ENCODE measurements at regions not wholly inside any gene's neighbourhood (a gene's known extent, or its start where the extent isn't known, plus 50 kb on each side); places are given as distances from the start of the nearest gene placed in this dataset.
A peak's percentile ranks its signal among the peaks of the same experiment; 100 is the strongest.

- DNase-seq (ENCODE audit: low spot score), result no peak
- WGBS, result 95% methylated on average over 3 of the region's 3 CpGs
- peaks cover 0 to 17% (median 14%) of the 10 kb centered on the region in 4 donors for H3K4me1 ChIP-seq (ENCODE audit: control insufficient read depth in 4 of 4, insufficient read depth in 4 of 4, low read length in 3 of 4)
- H3K36me3 ChIP-seq (ENCODE audit: control insufficient read depth in 4 of 4, insufficient read depth in 3 of 4, low read depth in 1 of 4, low read length in 3 of 4), result no peaks in the 10 kb centered on the region
- H3K9ac ChIP-seq (ENCODE audit: low read depth in 1 of 2, low read length in 2 of 2), result no peak overlapping the region
- H3K27ac ChIP-seq (ENCODE audit: low read depth in 1 of 2, low read length in 2 of 2), result no peak overlapping the region
- TF ChIP-seq GABPA (IDR thresholded peaks at IDR 0.05 in 1 of 2, conservative IDR thresholded peaks at IDR 0.05 in 1 of 2) (no peak), HNF4G (IDR thresholded peaks at IDR 0.05) (no peak), FOXA2 (IDR thresholded peaks at IDR 0.05) (no peak), ATF3 (IDR thresholded peaks at IDR 0.05) (no peak), SP1 (IDR thresholded peaks at IDR 0.05) (no peak), RAD21 (IDR thresholded peaks at IDR 0.05) (no peak)
- H3K9me3 ChIP-seq (ENCODE audit: control insufficient read depth in 4 of 4, low read length in 3 of 4), result no peaks in the 10 kb centered on the region
- H3K27me3 ChIP-seq (ENCODE audit: control insufficient read depth in 4 of 4, insufficient read depth in 4 of 4, low read length in 3 of 4), result no peaks in the 10 kb centered on the region
- no peak overlapping the region for H3K4me3 ChIP-seq (ENCODE audit: low read depth in 1 of 3, low read length in 3 of 3)
These were observed 658.4 kb upstream of the NECTIN3 start for GRCh38 chr3:110413266-110413665.

DNA sequence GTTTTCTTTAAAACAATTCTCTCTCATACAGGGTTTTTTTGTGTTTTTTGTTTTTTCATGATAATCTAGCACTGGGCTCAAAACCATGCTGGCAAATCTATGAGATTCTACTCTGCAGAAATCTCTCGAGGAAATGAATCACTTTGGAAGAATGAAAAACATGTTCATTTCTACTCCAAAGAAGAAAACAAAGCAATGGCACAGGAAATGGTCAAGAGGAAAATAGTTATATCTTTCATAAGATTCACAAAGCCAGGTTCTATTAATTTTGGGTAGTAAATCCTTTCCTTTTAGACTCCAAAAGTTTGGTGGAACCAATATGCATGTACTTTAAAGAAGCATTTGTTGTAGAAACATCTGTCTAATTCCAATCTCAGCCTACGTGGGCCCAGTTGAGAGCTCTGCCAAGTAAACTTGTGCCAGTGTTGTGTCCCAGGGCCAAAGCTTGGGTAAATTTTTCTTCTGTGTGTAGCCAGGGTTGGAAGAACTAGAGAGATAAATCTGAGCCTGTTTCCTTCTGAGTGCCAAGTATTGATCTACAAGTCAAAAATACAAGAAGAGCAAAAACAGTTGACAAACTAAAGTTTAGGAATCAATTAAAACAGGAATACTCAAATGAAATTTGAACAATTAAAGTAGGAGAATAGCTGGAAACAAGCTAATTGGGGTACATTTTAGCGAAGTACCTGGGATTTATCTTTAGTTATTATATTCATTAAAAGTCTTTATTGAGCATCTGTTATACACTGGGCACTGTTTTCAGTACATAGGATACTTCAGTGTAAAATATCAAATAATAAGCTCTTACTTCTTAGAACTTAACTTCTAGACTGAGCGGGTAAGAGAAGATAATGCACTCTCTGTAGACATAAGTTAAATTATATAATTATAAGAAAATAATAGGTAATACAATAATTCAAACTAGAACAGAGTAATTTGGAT is 657.5 kb upstream of the NECTIN3 start:
- Histone ChIP-seq H3K9me3 (ENCODE audit: control insufficient read depth in 4 of 4, low read length in 3 of 4) (no peaks in the 10 kb centered on the region), H3K36me3 (ENCODE audit: control insufficient read depth in 4 of 4, insufficient read depth in 3 of 4, low read depth in 1 of 4, low read length in 3 of 4) (no peaks in the 10 kb centered on the region), H3K27ac (ENCODE audit: low read depth in 1 of 2, low read length in 2 of 2) (no peak overlapping the region), H3K9ac (ENCODE audit: low read depth in 1 of 2, low read length in 2 of 2) (no peak overlapping the region), H3K27me3 (ENCODE audit: control insufficient read depth in 4 of 4, insufficient read depth in 4 of 4, low read length in 3 of 4) (no peaks in the 10 kb centered on the region), H3K4me3 (ENCODE audit: low read depth in 1 of 3, low read length in 3 of 3) (no peak overlapping the region), H3K4me1 (ENCODE audit: control insufficient read depth in 4 of 4, insufficient read depth in 4 of 4, low read length in 3 of 4) (peaks cover 0 to 17% (median 14%) of the 10 kb centered on the region in 4 donors)
- TF ChIP-seq HNF4A (conservative IDR thresholded peaks at IDR 0.05), result peak; percentile 56 to 79
- peak in 1 of 2 donors; percentile 30 for TF ChIP-seq EGR1 (IDR thresholded peaks at IDR 0.05; ENCODE audit: low read depth in 2 of 2)
- no peak for TF ChIP-seq NR2F2 (IDR thresholded peaks at IDR 0.05)
- no peak for TF ChIP-seq FOXA1 (IDR thresholded peaks at IDR 0.05)
- peak; percentile 45 for TF ChIP-seq YY1 (IDR thresholded peaks at IDR 0.05)
- peak; percentile 31 to 66 for TF ChIP-seq RXRA (IDR thresholded peaks at IDR 0.05)
- TF ChIP-seq CTCF (IDR thresholded peaks at IDR 0.05; ENCODE audit: low read depth, low read length, missing input control), result no peak
- TF ChIP-seq GABPA (IDR thresholded peaks at IDR 0.05 in 1 of 2, conservative IDR thresholded peaks at IDR 0.05 in 1 of 2), result no peak
- no peak for TF ChIP-seq SP1 (IDR thresholded peaks at IDR 0.05)
- TF ChIP-seq HNF4G (IDR thresholded peaks at IDR 0.05), result no peak
- TF ChIP-seq RAD21 (IDR thresholded peaks at IDR 0.05), result peak; percentile 53 to 59
- no peak for TF ChIP-seq FOXA2 (IDR thresholded peaks at IDR 0.05)
- TF ChIP-seq REST (IDR thresholded peaks at IDR 0.05), result peak; percentile 47
- no peak for TF ChIP-seq ATF3 (IDR thresholded peaks at IDR 0.05)
- TF ChIP-seq, protein P1, sequence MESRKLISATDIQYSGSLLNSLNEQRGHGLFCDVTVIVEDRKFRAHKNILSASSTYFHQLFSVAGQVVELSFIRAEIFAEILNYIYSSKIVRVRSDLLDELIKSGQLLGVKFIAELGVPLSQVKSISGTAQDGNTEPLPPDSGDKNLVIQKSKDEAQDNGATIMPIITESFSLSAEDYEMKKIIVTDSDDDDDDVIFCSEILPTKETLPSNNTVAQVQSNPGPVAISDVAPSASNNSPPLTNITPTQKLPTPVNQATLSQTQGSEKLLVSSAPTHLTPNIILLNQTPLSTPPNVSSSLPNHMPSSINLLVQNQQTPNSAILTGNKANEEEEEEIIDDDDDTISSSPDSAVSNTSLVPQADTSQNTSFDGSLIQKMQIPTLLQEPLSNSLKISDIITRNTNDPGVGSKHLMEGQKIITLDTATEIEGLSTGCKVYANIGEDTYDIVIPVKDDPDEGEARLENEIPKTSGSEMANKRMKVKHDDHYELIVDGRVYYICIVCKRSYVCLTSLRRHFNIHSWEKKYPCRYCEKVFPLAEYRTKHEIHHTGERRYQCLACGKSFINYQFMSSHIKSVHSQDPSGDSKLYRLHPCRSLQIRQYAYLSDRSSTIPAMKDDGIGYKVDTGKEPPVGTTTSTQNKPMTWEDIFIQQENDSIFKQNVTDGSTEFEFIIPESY (IDR thresholded peaks at IDR 0.05), result peak; percentile 68
- TF ChIP-seq MAX (IDR thresholded peaks at IDR 0.05), result peak; percentile 45
- no peak for TF ChIP-seq JUND (IDR thresholded peaks at IDR 0.05)
- no peak for TF ChIP-seq TAF1 (conservative IDR thresholded peaks at IDR 0.05)
- DNase-seq (ENCODE audit: low spot score), result no peak
- WGBS, result 40% methylated on average over 4 of the region's 4 CpGs
